Natural killer cell (primary cell): ENCODE measurements at regions not wholly inside any gene's neighbourhood (a gene's known extent, or its start where the extent isn't known, plus 50 kb on each side); places are given as distances from the start of the nearest gene placed in this dataset.
"Not testable (repeated sequence)": the region's sequence is repeated elsewhere in the genome, so short reads cannot be mapped to it uniquely, and the experiment has no call there.

Experiments
- ATAC-seq, 3 donors: fragments of 150-1000 bp in 2 of 3; fragments of 200-7000 bp in 1 of 3; cut with Tn5 transposase; 1 replicate in 1 of 3; 2 replicates in 2 of 3; pipeline ENCODE4 v1.10.0; 2021; ENCODE audit warnings: mild to moderate bottlenecking in 2 of 3, moderate library complexity in 2 of 3
- DNase-seq, 2 donors: peaks; one replicate each; pipeline versions ENCODE4 v3.0.0 to v3.0.0-alpha.2; 2013 to 2021; ENCODE audit warnings: mixed read lengths in 1 of 2
- H3K27ac ChIP-seq: one replicate; pipeline ENCODE4 v1.5.1; 2013; ENCODE audit warnings: mild to moderate bottlenecking, low read length
- H3K27me3 ChIP-seq: one replicate; pipeline ENCODE4 v1.6.1; 2013; ENCODE audit warnings: low read length; ENCODE audit not compliant: control insufficient read depth, insufficient read depth
- H3K36me3 ChIP-seq: one replicate; pipeline ENCODE4 v1.6.1; 2013; ENCODE audit warnings: low read length; ENCODE audit not compliant: control insufficient read depth, insufficient read depth
- H3K4me1 ChIP-seq: one replicate; pipeline ENCODE4 v1.6.1; 2013; ENCODE audit warnings: low read length; ENCODE audit not compliant: control insufficient read depth, insufficient read depth
- H3K4me3 ChIP-seq: one replicate; pipeline ENCODE4 v1.5.1; 2013; ENCODE audit warnings: low read length
- H3K9me3 ChIP-seq: one replicate; pipeline ENCODE4 v1.6.1; 2013; ENCODE audit warnings: low read length; ENCODE audit not compliant: control insufficient read depth, insufficient read depth
- H3K27ac Mint-ChIP-seq, 2 donors: one replicate each; pipeline ENCODE4 v1.8.0; 2022; ENCODE audit warnings: mild to moderate bottlenecking in 2 of 2, mixed read lengths in 2 of 2, moderate library complexity in 1 of 2
- H3K27me3 Mint-ChIP-seq, 2 donors: one replicate each; pipeline ENCODE4 v1.8.0; 2022; ENCODE audit warnings: low read depth in 2 of 2, mixed read lengths in 2 of 2
- H3K36me3 Mint-ChIP-seq: one replicate; pipeline ENCODE4 v1.8.0; 2022; ENCODE audit warnings: mixed read lengths
- H3K4me1 Mint-ChIP-seq, 2 donors: one replicate each; pipeline ENCODE4 v1.8.0; 2022; ENCODE audit warnings: mixed read lengths in 2 of 2
- H3K4me3 Mint-ChIP-seq: one replicate; pipeline ENCODE4 v1.8.0; 2022; ENCODE audit warnings: mild to moderate bottlenecking, moderate library complexity, mixed read lengths
- H3K9me3 Mint-ChIP-seq, 2 donors: one replicate each; pipeline ENCODE4 v1.8.0; 2022; ENCODE audit warnings: mixed read lengths in 2 of 2
- WGBS: methylation state at CpG from one replicate; pipeline ENCODE4 v1.1.7; 2013; ENCODE audit warnings: missing lambda C conversion rate; ENCODE audit not compliant: insufficient coverage; 5-methylcytosine and 5-hydroxymethylcytosine counted together
- intact Hi-C: fragments of 100-400 bp; cut with micrococcal nuclease; formaldehyde crosslinking; loops from one replicate; pipeline ENCODE4 v1.14.2; 2022

GRCh38 chr1:243049716-243050115 is 205.4 kb downstream of the CEP170 start:
- ATAC-seq, H3K9me3 Mint-ChIP-seq, H3K36me3 Mint-ChIP-seq: not testable (repeated sequence)

GRCh38 chr1:243021365-243021764 is 233.7 kb downstream of the CEP170 start:
- H3K9me3 Mint-ChIP-seq, H3K9me3 ChIP-seq, H3K4me1 Mint-ChIP-seq, DNase-seq, H3K36me3 Mint-ChIP-seq, ATAC-seq, H3K4me1 ChIP-seq, H3K27ac ChIP-seq, H3K4me3 ChIP-seq, H3K27me3 ChIP-seq, intact Hi-C loops, H3K4me3 Mint-ChIP-seq, H3K27me3 Mint-ChIP-seq, H3K36me3 ChIP-seq, H3K27ac Mint-ChIP-seq: not testable (repeated sequence)
- 57% methylated on average over 2 of the region's 4 CpGs for WGBS

More at GRCh38 chr1:243049716-243050115, 205.4 kb downstream of the CEP170 start:
- H3K9me3 ChIP-seq, H3K27me3 ChIP-seq, DNase-seq, H3K27ac Mint-ChIP-seq, H3K4me1 ChIP-seq, H3K36me3 ChIP-seq, H3K4me1 Mint-ChIP-seq, intact Hi-C loops, H3K27ac ChIP-seq, H3K4me3 Mint-ChIP-seq, H3K4me3 ChIP-seq, H3K27me3 Mint-ChIP-seq: not testable (repeated sequence)
- 82% methylated on average over 7 of the region's 14 CpGs for WGBS

- H3K27ac Mint-ChIP-seq, H3K9me3 Mint-ChIP-seq, H3K4me1 Mint-ChIP-seq, H3K4me1 ChIP-seq, H3K27ac ChIP-seq, H3K27me3 Mint-ChIP-seq, ATAC-seq, intact Hi-C loops, H3K9me3 ChIP-seq, H3K36me3 ChIP-seq, H3K36me3 Mint-ChIP-seq, H3K4me3 ChIP-seq, H3K4me3 Mint-ChIP-seq, H3K27me3 ChIP-seq: not testable (repeated sequence)
- peak in 1 of 2 donors; percentile 17 for DNase-seq
- WGBS: no CpG with 5 or more reads among the region's 1 CpG
These were observed 235.9 kb downstream of the CEP170 start for GRCh38 chr1:243019030-243019635.

- no CpG with 5 or more reads among the region's 3 CpGs for WGBS
- H3K36me3 ChIP-seq, H3K27me3 ChIP-seq, H3K27me3 Mint-ChIP-seq, H3K4me1 Mint-ChIP-seq, DNase-seq, H3K27ac Mint-ChIP-seq, H3K4me3 ChIP-seq, H3K27ac ChIP-seq, H3K9me3 ChIP-seq, ATAC-seq, H3K36me3 Mint-ChIP-seq, H3K4me3 Mint-ChIP-seq, intact Hi-C loops, H3K4me1 ChIP-seq, H3K9me3 Mint-ChIP-seq: not testable (repeated sequence)
These were observed 244.4 kb downstream of the CEP170 start for GRCh38 chr1:243010719-243011118.

- H3K9me3 Mint-ChIP-seq, H3K4me1 ChIP-seq, H3K4me3 ChIP-seq, H3K9me3 ChIP-seq, ATAC-seq, H3K27me3 ChIP-seq, H3K27ac ChIP-seq, H3K27me3 Mint-ChIP-seq, H3K4me1 Mint-ChIP-seq, H3K4me3 Mint-ChIP-seq, H3K27ac Mint-ChIP-seq, intact Hi-C loops, H3K36me3 Mint-ChIP-seq, DNase-seq, H3K36me3 ChIP-seq: not testable (repeated sequence)
- 79% methylated on average over 3 of the region's 4 CpGs for WGBS
These were observed 254.1 kb downstream of the CEP170 start for GRCh38 chr1:243001003-243001402.

DNA sequence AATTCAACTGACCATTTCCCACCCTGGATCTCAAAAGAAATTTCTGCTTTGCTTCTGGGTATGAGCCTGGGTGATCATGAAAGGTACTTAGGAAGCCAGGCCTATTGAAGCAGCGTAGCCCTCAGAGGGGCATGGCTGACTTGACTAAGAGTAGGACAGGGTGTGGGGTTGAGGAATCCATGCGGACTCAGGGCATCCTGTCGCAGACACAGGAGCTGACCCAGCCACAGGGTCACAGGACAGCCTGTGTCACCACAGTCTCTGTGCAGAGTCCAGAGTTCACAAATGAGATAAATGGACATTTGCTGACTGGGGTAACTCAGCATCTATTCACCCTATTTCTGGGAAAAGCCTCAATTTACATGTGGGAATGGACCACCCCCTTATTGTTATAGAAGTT is 262.3 kb downstream of the CEP170 start:
- DNase-seq, intact Hi-C loops, H3K27ac Mint-ChIP-seq, H3K36me3 Mint-ChIP-seq, H3K9me3 Mint-ChIP-seq, H3K27me3 Mint-ChIP-seq, H3K36me3 ChIP-seq, H3K4me3 ChIP-seq, H3K4me1 ChIP-seq, H3K9me3 ChIP-seq, H3K4me1 Mint-ChIP-seq, H3K4me3 Mint-ChIP-seq, ATAC-seq, H3K27me3 ChIP-seq, H3K27ac ChIP-seq: not testable (repeated sequence)
- WGBS: 83% methylated on average over 3 of the region's 3 CpGs

DNA sequence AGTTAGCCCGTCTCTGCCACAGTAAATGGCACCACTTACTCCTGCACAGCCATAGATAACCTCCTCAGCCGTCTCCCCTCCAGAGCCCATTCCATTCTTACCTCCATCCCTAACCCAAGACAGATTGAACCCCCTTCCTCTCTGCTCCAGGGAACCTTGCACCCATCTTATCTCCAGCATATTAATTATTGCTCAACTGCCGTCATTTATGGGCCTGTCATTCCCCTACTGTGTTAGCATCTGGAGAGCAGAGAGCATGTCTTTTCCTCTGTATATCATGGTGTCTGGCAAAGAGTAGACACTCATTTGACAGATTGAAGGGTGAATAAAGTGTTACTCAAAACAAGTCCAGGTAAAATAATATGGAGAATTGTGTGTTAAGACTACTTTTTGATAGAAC is 270.0 kb downstream of the CEP170 start:
- H3K27me3 Mint-ChIP-seq, H3K27ac ChIP-seq, H3K4me3 Mint-ChIP-seq, DNase-seq, H3K4me3 ChIP-seq, H3K4me1 Mint-ChIP-seq, intact Hi-C loops, H3K27ac Mint-ChIP-seq, H3K9me3 Mint-ChIP-seq, H3K36me3 ChIP-seq, H3K9me3 ChIP-seq, H3K36me3 Mint-ChIP-seq, ATAC-seq, H3K4me1 ChIP-seq, H3K27me3 ChIP-seq: not testable (repeated sequence)
- WGBS: 93% methylated on average over 3 of the region's 3 CpGs

- WGBS: 100% methylated on average over 3 of the region's 3 CpGs
- intact Hi-C loops, H3K4me3 Mint-ChIP-seq, H3K4me1 Mint-ChIP-seq, H3K36me3 Mint-ChIP-seq, H3K27me3 Mint-ChIP-seq, H3K4me1 ChIP-seq, ATAC-seq, H3K27me3 ChIP-seq, H3K4me3 ChIP-seq, H3K9me3 Mint-ChIP-seq, DNase-seq, H3K27ac ChIP-seq, H3K36me3 ChIP-seq, H3K27ac Mint-ChIP-seq, H3K9me3 ChIP-seq: not testable (repeated sequence)
These were observed 281.7 kb downstream of the CEP170 start for GRCh38 chr1:242973341-242973740.
